AML-193 (cell line): ENCODE measurements at regions not wholly inside any gene's neighbourhood (a gene's known extent, or its start where the extent isn't known, plus 50 kb on each side); places are given as distances from the start of the nearest gene placed in this dataset.

ENCODE experiments used
- DNase-seq, 2 experiments: peaks; one replicate each; lab custom pipeline; 2025; lab: John Stamatoyannopoulos, UW

DNA sequence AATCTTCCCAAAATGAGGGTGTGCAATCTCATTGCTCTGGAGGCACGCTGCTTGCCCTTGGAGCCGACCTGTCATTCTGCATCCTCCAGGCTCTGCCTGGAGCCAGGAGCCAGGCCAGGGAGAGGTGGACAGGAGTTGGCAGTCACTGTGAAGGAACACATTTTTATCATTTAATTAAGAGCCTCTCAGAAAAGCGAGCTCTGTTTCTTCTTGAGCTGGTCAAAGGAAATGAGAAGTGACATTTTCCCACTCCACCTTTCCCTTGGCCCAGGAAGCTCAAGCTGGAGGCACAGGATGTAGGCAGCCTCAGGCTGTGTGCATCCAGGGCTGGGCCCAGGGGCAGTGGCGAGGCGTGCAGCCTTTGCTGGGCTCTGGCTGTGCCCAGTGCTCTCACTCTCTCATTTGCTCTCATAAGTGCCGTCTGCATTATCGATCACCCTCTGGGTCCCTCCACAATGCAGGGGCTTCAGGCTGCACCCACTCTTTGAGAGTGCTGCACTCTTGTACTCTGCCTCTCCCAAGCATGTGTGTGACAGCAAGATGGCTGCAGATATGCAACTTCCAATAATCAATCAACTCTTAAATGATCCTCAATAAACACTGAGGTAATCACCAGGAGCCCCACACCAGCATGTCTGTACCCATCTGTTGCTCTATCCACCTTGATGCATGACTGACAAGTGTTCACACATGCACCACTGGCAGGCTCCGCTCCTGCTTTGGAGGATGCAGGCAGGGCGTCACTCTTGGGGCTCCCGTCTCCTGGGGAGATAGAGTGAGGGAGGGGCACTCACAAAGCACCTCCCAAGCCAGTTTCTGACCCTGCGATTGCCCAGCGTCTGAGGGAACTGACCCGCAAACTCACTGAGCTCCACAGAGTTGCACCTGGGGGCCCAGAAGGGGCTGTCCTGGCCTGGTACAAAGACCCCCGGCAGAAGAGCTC is 171.4 kb downstream of the ZNF248 start:
- no peak for DNase-seq

DNA sequence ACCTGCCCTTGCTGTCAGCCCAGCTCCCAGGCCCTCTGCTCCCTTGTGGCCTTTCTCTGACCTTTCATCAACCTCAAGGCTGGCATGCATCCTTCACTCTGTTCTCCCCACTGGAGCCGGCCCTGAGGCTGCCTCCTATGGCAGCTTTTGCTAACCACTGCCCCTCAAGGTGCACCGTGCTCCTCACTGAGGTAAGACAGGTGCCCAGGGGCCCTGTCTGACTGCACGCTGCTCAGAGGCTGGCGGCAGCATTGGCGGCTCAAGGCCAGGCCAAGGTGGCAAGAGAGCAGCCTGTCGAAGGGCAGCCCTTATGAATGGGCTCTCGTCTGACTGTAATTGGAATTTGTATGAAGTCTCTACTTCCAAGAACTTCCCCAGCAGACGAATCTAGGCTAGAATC is 172.6 kb downstream of the ZNF248 start:
- no peak for DNase-seq

DNA sequence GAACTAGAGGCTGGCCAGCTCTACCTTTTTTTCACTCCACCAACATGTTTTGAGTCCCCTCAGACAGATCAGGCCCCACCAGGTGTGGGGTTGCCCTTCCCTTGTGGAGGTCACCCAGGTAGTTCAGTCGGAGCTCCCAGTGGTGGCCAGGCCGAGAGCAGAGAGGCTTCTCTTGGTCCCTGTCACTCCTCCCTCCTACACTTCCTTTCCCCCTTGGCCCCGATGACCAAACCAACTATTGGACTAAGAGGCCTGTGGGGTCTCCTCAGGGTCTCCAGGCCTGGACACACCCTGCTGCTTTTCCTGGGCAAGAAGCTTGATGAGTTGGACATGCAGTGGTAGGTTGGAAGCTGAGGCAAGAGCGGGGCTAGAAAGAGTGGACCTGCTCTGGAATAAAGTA is 174.8 kb downstream of the ZNF248 start:
- no peak for DNase-seq

DNA sequence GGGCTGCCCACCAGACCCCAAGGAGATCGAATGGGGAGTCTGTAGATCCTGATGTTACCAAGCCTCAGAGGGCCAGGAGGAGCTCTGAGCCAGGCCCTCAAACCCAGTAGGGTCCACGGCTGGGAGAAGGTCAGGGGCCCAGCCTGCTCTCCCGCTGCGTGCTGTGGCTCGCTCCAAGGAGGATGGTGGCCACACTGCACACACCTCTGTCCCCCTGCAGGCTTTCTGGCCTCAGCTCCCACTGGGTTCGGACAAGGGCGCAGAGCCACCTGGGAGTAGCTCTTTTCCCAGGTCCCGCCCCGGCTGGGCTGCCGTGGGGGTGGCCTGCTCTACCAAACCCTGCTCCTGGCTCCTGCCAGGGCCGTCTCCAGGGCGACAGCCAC is 175.8 kb downstream of the ZNF248 start:
- no peak for DNase-seq

DNA sequence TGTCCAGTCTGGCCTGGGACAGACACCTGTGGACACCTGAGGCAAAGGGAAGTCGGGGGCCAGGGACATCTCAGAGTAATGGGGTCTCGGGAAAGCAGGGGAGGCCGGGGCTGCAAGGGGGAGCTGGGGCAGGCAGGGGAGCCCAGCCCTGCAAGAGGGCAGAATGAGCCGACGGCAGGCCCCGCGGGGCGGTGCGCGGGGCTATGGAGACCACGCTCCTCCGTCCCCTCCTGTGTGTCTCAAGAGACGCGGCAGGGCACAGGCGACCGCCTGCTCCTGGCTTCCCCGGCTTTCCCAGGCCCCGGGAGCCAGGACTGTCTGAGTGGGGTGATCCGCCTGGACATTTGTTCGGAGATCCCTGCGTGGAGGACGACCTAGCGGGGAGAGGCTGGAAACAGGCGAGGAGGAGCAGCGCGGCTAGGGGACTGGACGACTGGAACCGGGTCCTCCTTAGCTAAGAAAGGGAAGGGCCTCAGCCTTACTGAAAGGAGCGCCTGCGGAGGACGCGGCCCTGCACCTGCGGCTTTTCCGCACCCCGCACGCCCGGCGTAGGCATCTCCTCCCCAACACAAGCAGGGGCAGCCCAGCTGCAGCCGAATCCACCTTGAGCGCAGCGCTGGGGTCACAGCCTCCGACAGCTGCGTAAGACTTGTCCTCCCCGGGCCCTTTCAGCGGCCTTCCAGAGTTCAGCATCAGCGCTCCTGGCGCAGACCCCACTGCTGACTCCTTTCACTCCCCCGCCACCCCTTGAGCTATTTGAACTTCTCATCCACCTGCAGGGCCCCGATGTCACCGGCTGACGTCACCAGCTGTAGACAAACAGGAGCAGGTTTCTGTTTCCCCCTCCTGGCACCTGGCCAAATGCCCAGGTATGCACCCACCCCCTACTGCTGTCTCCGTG is 176.4 kb downstream of the ZNF248 start:
- DNase-seq, result no peak

DNA sequence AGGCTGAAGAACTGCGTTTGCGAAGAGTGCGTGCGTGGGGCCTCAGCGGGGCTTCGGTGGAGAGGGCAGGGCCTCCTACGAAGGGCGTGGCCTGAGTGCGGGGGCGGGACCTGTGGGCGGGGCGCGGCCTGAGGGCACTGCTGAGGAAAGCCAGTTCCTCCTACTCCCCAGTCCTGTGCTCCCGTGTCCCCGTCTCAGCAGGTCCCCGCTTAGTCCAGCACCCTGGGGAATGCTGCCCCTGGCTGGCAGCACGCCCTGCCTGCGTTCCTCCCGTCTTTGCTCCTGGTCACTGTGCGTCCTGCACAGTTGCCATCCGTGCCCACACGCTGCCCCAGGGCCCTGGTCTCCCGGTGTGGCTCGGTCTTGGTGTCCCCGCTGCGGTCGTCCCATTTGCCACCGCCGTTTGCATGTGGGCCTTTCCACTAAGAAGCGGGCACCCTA is 177.1 kb downstream of the ZNF248 start:
- DNase-seq, result no peak

DNA sequence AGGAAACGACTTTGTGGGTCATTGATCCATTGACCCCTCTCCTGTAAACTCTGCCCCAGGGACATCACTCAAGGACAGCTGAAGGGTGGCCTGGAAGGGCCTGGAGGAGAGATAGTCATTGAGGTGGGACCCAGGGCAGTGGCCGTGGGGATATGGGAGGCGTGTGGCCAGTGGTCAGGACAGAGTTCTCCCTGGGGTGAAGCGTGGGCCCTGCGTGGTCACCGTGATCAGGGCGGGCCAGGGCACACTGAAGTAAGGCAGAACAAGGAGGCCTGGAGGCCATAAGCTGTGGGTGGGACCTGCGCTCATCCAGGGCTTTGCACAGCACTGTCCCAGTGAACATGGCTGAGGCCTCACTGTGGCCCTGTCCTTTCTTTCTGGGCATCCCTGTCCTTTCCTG is 177.9 kb downstream of the ZNF248 start:
- no peak for DNase-seq

DNA sequence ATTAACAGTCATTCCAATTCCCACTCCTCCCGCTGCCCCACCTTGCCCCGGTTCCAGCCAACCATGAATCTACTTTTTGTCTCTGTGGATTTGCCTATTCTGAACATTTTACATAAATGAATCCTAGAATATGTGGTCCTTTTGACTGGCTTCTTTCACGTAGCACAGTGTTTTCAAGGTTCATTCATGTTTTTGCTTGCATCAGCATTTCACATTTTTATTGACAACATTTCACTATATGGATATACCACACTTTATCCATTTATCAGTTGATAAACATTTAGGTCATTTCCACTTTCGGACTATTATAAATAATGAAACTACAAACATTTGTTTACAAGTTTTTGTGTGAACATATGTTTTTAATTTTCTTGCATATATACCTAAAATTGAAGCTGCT is 182.0 kb downstream of the ZNF248 start:
- no peak for DNase-seq

DNA sequence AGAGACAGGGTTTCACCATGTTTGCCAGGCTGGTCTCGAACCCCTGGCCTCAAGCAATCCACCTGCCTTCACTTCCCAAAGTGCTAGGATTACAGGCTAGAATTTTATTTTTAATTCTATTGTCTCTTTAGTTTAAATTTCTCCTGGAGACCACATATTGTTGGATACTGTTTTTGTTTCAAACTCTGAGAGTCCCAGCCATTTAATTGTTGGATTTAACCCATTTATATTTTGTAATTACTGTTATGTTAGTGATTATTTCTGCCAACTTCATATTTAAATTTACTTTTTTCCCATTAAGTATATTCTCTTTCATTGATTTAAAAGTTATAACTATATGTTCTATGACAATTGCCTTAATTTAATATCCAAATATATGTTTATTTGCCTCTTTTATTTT is 185.6 kb downstream of the ZNF248 start:
- DNase-seq, result no peak

DNA sequence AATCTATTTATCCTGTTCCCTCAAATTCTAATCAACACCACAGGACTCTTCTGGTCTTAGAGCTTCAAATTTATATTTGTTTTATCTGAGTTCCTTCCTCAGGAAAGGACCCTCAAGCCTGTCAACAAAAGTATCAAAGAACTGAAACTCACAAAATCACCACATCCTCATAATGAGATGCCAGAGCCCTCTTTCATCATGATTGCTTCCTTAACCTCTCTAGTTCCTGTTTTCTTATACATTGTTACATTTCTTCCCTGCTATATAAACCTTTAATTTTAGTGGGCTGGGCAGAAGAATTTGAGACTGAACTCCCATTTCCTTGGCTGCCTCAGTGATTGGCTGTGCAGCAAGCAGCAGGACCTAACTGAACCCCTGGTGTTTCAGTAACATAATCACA is 189.7 kb downstream of the ZNF248 start:
- DNase-seq, result peak in 1 of 2 experiments; percentile 1

DNA sequence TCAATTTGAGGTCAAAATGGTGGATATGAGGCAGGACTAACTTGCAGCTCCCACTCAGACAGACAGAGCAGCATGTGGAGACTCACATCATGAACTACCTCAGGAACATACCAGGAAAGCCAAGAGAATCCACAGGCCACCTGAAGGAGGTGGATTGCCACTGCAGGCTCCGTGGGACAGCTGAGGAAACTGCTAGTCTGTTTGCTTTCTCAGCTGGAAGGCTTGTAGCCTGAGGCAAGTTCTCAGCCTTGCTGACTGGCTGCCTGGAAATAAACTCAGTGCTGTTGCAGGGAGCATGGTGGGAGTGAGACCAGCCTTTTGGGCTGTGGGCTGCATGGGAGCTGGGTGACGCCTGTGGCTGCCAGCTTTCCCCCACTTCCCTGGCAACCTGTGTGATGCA is 202.9 kb downstream of the ZNF248 start:
- DNase-seq, result no peak

DNA sequence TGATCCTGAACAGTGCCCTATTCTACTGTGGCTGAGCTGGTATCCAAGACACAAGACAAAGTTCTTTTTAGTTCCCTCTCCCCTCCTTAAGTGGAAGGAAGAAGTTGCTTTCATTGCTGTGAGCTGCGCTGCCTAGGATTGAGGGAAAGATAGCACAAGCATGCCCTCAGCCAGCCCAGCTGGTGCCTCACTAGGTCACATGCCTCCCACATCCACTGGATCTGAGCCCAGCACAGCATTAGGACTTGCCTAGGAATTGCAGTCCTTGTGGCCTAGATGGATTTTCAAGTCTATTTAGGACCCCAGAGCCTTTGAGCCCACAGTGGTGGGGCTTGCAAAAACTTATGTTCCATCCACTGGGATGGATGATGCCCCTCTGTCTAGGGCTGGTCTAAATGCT is 214.2 kb downstream of the ZNF248 start:
- no peak for DNase-seq

DNA sequence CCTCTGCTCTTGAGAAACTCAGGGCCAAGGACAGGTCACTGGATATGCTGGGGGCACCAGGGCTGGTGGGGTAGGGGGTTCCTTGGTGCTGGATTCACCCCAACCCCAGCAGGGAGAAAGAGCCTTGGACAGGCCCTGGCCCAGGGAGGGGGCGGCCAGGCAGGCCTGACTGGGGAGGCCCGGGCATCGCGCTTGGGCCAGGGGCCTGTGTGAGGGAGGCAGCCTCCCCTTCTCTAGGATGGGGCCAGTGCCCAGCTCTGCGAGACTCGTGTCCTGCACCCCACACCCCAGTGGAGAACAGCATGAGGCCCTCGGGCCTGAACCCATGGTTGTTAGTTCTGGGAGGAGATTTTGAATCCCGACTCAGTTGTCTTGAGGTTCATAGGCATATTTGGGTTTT is 217.1 kb downstream of the ZNF248 start:
- no peak for DNase-seq

DNA sequence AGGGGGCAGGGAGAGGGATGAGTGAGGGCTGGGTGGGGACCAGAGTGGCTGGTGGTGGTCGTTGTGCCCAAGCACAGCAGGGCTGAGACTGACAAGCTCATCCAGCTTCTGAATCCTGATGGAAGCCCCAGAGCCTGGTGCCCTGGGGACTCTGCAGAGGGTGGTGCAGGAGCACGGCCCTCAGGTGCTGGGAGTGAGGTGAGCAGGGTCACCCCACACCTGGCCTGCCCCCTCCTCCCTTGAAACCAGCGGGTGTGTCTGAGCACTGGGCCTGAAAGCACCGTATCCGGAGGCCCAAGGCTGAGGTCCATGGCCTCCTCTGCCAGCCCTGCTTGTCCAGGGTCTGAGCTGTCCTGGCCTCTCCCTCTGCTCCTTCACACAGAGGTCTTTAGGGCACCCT is 218.2 kb downstream of the ZNF248 start:
- no peak for DNase-seq

DNA sequence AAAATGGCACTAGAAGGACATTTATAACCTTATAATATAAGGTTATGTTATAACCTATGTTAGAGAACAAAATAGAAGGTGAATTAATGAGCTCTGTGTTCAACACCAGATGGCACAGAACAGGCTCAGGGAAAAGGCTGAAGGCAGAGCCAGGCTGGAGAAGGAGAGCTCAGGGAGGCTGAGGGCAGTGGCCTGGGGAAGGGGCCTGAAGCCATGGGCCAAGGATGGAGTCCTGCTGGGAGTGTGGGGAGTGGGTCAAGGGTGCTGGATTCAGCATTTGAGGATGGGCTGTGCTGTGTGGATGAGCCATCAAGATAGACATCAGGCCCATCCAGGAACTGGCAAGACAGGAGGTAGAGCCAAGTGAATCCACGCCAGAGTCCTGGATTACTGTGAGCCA is 218.8 kb downstream of the ZNF248 start:
- no peak for DNase-seq

DNA sequence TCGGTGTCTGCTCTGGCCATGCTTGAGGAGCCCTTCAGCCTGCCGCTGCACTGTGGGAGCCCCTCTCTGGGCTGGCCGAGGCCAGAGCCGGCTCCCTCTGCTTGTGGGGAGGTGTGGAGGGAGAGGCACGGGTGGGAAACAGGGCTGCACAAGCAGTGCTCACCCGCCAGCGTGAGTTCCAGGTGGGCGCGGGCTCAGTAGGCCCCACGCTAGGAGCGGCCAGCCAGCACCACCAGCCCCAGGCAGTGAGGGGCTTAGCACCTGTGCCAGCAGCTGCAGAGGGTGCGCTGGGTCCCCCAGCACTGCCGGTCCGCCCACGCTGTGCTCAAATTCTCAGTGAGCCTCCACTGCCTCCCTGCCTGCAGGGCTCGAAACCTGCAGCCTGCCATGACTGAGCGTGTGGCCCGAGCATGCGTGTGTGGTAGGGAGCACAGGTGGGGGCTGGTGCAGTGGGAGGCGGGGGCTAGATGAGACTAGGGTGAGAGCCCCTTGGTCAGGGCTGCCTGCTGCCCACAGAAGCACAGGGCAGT is 223.0 kb downstream of the ZNF248 start:
- DNase-seq, result no peak

DNA sequence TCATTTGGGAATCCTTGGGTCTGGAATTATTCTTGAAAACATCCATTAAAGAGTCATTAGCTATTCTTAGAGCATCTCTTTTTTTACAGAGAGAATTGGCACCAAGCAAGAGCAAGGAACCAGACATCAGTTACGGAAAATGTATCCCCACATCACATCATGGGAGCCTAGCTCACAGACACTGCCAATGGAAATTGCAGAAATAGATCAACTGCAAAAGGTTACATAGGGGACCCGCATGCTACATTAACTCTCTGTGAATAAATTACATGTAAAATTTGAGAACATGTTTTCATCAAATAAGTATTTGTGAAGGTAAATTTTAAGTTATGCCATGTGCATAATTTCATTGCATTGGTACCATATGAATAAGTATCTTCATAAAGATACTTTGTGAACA is 224.8 kb downstream of the ZNF248 start:
- no peak for DNase-seq

DNA sequence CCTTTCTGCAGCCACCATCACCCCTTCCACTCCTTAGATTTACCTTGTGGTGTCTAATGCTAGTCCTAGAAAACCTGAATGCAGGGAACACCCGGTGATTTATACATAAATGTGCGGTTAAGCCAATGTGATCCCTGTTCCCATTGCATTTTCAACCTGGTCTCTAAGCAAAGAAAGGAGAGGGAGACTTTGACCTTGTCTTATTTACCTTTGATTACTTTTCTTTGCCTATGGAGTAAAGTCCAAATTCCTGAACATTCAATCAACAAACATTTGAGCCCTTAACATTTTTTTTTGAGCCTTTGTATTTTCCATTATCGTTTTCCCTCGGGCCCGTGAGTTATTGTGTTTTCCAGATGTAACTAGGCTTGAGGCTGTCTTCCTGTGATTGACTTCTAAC is 233.9 kb downstream of the ZNF248 start:
- no peak for DNase-seq

DNA sequence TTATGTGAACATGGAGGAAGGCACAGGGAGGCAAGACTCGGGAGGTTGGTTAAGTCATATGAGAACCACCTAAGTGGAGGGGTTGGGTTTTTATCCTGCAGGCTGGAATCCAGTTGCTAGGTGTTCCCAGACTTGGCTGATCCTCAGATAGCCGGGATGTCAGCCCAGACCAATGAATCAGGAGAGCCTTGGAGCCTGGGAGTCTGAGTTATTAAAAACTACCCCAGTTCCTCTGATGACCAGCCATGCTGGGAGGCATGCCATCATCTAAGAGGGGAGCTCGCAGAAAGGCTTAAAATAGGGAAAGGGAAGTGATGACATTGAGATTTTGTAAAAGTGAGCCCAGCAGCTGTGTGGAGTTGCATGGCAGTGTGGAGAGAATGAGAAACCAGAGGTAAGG is 238.1 kb downstream of the ZNF248 start:
- no peak for DNase-seq

DNA sequence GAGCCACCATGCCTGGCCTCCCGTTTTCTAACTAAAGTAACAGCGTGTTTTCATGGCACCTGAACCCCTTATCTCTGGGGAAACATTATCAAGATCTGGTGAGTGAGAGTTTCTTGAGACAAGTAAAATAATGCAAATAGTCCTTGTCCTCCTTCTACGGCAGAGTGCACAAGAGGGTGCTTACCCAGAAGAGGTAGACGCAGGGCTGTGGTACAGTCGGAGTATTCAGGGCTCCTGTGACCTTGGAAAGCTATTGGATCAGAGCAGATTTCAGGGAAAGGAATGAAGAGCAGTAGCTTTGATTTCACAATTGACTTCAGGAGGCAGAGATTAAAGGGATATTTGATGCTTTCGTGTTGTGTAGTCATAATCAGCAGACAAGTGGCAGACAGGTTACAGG is 269.1 kb downstream of the ZNF248 start:
- no peak for DNase-seq

DNA sequence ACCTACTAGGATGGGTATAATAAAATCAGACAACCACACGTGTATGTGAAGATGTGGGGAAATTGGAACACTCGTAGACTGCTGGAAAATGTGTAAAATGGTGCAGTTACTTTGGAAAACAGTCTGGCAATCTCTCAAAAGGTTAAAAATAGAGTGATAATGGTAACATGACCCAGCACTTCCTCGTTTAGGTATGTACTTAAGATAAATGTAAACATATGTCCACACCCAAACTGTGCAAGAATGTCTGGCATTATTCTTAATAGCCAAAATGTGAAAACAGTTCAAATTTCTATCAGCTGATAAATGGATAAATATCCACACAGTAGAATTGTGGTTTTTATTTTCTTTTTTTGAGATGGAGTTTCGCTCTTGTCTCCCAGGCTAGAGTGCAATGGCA is 272.8 kb downstream of the ZNF248 start:
- DNase-seq, result no peak

DNA sequence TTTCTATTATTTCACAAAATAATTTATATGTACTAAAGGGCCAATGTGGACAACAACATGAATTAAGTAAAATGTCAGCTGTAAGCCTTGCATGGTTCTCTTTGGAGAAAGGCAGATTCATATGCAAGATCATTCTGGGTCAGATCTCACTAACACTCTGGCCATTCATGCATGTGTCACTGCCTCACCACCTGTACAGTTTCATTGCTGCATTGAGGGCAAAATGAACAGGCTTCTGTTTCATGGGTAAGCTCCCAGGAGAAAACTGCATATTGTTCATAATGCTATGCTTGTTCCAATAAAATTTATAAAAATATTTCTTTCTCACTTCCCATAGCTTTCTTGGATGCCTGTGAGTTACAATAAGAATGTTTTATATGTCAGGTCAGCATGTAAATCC is 275.2 kb downstream of the ZNF248 start:
- no peak for DNase-seq

DNA sequence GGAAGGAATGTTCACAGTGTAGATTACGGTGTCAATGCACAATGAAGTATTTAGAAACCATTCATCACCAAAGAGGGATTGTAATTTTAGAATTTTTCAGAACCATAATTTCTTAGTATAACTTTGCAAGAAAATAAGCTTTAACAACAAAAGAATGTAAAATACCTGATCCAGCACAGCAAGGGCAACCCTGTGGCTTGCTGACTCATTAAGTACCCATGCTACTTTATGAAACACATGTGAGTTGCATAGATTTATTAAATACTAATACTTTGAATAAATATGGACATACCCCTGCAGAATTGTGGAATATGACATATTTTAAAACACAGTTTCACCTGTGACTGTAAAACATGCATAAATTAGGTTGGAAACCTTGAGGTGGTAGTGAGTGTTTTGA is 281.3 kb downstream of the ZNF248 start:
- no peak for DNase-seq
